RKO (cell line): ENCODE measurements at regions not wholly inside any gene's neighbourhood (a gene's known extent, or its start where the extent isn't known, plus 50 kb on each side); places are given as distances from the start of the nearest gene placed in this dataset.
"Not testable (repeated sequence)": the region's sequence is repeated elsewhere in the genome, so short reads cannot be mapped to it uniquely, and the experiment has no call there.

Source experiments
- DNase-seq: peaks from one replicate; pipeline ENCODE4 v3.0.0-alpha.2; 2016; ENCODE audit warnings: low spot score

DNA sequence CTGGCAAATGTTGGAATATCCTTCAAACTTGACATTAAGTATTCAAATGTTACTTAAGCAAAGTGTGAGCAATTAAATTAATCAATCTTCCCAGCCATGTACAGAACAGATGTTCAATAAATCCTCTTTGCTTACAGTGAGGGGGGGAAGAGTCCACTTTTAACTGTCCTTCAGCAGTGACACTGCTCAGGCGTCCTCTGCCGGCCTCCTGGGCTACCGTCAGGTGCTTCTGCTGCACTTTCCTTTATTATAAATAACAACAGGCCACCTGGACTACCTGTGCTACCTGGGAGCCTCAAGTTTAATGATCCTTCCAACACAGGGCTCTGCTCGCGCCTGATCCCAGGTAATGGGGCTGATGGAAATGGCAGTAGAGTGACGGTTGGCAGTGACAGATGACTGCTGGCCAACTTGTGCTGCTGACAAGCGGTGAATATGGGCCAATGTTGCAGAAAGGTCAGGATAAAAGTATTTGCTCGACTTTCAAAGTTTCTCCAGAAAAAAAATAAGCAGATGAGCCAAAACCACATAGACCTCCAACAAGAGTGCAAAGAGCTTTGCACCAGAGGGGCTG is 460.0 kb upstream of the ZNF507 start:
- DNase-seq, result no peak

DNA sequence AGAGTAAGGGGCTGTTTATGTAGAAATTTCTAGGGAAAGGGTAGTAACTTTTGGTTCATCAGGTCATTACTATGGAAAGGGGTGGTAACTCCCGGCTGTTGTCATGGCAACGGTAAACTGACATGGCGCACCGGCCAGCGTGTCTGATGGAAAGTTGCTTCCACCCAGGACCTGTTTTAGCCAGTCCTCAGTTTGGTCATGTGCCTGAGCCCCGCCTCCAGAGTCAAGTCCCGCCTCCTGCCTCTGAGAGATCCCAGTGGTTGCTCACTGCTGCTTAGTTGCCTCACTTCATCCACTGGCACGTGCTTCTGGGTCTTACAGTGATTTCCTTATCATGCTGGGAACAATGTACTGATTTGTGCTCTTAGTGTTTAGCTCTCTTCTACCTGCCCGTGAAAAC is 455.2 kb upstream of the ZNF507 start:
- DNase-seq, result no peak

DNA sequence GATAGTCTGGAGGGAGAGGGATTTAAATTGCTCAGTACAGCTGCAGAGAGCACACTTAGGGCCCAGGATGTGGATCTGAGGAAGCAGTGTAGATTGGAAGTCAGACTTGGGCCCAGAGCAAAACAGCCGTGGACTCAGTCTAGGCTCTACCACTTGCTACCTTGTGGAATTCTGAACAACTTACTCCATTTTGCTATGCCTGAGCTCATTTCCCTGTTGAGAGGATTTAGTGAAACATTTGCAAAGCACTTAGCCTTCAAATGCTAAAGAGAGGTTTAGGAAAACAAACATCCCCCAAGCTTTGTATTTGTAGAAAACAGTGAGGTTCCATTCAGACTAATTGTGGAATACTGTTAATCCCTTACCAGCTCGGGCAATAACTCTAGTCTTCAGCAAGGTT is 453.4 kb upstream of the ZNF507 start:
- no peak for DNase-seq

GRCh38 chr19:31893491-31893890 is 451.9 kb upstream of the ZNF507 start:
- not testable (repeated sequence) for DNase-seq

DNA sequence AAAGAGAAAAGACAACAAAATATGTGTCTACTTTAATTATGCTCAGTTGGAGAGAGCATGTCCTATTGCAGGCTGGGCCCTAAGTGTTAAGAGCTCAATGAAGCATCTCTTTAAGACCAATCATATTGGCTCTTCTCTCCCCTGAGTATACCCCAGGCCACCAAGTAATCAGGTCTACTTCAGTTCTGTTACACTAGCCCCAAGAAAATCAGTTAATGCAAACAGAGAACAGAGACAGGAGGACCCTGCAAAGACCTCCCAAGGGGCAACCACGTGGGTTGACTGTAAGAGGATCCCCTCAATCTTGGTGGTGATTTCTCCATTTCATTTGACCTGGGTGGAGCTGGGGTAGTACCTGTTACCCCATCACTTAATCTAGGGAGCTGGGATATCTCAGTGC is 451.0 kb upstream of the ZNF507 start:
- DNase-seq, result no peak

DNA sequence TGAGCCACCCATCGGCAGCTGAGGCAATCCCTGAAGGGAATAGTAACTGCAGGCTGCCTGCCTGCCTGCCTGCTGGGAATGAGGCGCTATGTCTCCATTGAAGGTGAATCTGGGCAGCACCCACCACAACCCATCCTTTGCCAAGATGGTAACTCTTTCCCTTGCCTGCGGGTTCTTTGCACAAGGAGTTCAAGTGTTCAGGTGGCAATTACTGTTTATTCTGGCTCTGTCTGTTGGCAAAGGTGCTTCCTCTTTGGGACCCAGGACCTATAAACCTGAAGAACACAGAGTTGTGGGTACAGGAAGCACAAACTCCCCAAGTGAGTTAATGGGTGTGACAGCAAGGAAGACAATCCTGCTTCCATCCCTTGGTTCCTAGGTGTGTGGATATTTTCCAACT is 448.1 kb upstream of the ZNF507 start:
- DNase-seq, result no peak

DNA sequence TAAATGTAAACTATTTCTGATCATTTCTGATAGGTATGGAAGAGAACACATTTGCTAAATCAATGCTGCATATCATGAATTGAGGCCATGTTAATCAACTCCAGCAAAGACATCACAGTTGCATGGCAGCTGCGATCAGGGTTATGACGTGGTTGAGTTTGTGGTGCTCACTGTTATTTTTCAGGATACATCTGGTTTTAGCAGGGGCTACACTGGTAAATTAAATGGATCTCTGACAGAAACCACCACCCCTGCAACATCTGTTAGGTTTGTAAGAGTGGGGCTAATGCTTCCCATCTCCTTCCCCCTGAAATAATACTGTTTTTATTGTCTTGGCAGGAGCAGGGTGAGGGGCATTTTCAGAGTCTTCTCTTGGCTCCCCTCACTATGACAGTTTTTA is 444.4 kb upstream of the ZNF507 start:
- no peak for DNase-seq

GRCh38 chr19:31902821-31903220 is 442.6 kb upstream of the ZNF507 start:
- DNase-seq, result no peak

- DNase-seq, result no peak
Measured at GRCh38 chr19:31903979-31904378, 441.4 kb upstream of the ZNF507 start.

DNA sequence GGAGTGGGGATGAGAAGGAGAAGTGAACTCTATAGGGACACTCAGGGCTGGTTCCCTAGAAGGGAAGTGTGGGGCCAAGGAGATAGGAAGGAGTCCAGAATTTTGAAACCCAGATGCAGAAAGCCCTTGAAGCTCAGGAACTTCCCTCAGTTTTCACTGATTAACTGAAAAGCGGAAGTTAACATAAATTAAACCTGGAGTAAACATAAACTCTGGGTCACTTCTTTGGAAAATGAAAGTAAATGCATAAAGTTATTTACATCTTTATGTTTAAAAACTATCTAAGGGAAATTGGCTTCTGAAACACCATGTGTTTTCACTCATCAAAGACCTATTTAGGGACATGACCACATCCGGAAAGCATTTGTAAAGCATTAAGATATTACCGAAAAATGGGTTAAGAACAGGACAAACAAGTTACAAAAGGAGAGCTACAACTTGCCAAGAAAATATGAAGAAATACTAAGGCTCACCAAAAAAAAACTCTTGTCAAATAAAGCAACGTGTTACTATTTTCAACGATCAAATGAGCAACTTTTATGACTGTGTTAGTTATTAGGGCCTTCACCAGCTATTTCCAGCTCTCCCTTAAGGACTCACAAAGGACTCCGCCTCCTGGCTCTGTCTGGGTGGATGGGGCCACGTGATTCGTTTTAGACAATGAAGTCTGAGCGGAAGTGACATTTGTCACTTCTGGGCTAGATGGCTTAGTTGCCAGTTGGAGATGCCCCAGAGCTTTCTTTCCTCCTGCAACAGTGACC is 439.1 kb upstream of the ZNF507 start:
- DNase-seq, result no peak

- DNase-seq, result no peak
Measured at GRCh38 chr19:31907661-31908060, 437.7 kb upstream of the ZNF507 start.

- no peak for DNase-seq
Measured at GRCh38 chr19:31908080-31908479, 437.3 kb upstream of the ZNF507 start.

- DNase-seq, result no peak
Measured at GRCh38 chr19:31908496-31909225, 436.7 kb upstream of the ZNF507 start.

DNA sequence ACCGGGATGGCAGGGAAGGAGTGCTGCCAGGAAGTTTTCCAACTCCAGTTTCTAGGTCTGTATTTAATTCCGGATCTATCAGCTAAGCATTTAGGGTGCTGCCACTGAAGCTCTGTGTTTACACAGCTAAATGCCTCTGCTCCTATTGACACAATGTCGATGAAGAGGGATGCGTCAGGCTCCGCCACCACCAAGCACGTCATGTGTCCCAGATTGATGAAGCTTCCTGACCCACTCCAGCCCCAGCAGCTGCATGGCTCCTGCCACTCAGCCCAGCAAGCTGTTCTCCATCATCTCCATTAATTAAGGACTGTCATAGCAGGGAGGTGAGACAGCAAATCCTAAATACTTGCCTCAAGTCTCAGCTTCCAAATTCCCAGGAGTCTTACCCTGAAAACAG is 435.2 kb upstream of the ZNF507 start:
- no peak for DNase-seq

DNA sequence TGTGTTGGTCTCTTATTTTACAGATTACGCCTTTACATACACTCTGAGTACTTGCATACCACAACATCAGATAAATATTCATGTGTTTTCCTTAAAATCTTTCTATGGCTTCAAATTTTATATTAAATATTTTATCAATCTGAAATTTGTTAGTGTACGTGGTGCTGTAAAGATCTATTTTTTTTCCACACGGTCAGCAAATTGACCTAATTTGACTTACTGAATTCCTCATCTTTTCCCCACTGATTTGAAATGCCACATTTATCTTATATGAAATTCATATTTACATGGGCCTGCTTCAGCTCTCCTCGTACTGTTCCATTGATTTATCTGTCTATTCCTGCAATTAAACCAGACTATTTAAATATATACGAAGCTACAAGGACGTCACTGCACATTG is 433.8 kb upstream of the ZNF507 start:
- no peak for DNase-seq

GRCh38 chr19:31913103-31913661 is 432.2 kb upstream of the ZNF507 start:
- DNase-seq, result no peak

- DNase-seq, result no peak
Measured at GRCh38 chr19:31930401-31930800, 415.0 kb upstream of the ZNF507 start.

DNA sequence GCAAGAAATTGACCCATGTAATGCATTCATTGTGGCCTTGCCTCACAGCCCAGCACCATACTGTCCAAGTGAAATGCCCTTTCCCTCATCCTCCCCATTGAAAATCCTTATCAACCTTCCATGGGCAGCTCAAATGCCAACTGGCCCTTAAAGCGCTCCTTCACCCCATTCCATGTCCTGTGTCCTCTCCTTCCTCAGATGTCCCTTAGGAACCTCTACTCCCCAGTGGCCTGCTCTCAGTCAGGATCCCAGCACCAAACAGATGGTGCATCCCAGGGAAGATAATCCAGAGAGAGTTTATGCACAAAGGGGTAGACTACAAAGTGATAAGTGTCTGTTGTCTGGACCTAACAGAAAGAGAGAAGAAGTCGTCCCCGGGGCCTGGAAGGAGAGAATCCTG is 407.4 kb upstream of the ZNF507 start:
- no peak for DNase-seq

DNA sequence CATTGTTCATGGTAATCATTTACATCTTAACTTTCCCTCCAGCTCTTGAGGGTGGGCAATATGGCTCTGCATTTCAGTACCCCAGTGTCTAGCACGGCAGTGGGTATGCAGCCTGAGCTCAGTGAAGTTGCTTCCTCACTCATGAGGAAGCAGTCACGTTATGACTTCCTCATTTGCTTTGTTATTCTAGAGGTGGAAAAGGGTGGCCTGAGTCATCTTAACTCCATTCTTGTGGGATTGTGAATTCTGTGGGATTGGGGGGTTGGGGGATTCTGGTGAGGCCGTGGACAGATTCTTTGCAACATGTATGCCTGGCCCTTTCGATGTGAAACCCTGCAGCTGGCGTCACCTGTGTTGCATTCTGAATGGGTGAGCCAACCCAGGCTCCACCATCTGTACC is 406.7 kb upstream of the ZNF507 start:
- no peak for DNase-seq

GRCh38 chr19:31940396-31940795 is 405.0 kb upstream of the ZNF507 start:
- DNase-seq, result no peak

- DNase-seq, result no peak
Measured at GRCh38 chr19:31943191-31943661, 402.2 kb upstream of the ZNF507 start.

- DNase-seq, result no peak
Measured at GRCh38 chr19:31943778-31944177, 401.6 kb upstream of the ZNF507 start.

DNA sequence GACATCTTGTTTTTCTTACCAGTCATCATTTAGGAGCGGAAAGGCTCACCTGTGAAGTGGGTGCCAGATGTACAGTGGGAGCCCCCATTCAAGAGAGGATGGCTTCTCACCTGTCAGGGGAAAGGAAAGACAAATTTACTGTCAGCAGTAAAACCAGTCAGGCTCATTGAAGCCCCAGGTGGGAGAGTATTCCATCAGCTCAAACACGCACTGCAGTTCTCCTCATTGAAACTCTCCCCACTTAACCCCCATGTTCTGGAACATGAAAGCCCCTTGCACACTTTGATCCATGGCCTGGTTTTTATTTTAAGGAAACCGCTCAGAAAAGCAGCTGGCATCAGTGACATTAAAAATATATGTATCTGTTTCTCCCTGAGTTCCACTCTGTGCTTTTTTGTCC is 401.1 kb upstream of the ZNF507 start:
- DNase-seq, result no peak
